LNCaP clone FGC (cell line): ENCODE measurements at regions not wholly inside any gene's neighbourhood (a gene's known extent, or its start where the extent isn't known, plus 50 kb on each side); places are given as distances from the start of the nearest gene placed in this dataset.

Experiments
- DNase-seq: peaks from one replicate; pipeline ENCODE4 v3.0.0-alpha.2; 2011; ENCODE audit warnings: low read depth
- H3K4me3 ChIP-seq: 2 replicates; pipeline ENCODE4 v1.5.1; 2011; ENCODE audit warnings: mild to moderate bottlenecking, low read depth, low read length, control low read depth
- CTCF ChIP-seq: IDR thresholded peaks from 2 replicates; pipeline ENCODE4 v1.5.1; 2012; ENCODE audit warnings: mild to moderate bottlenecking; ENCODE audit not compliant: control insufficient read depth, insufficient read depth; ENCODE audit errors: extremely low read depth

GRCh38 chr12:19641235-19642080 is 202.2 kb downstream of the AEBP2 start:
- H3K4me3 ChIP-seq = no peak overlapping the region
- no peak for TF ChIP-seq CTCF
- no peak for DNase-seq

- no peak for DNase-seq
- TF ChIP-seq CTCF = no peak
- no peak overlapping the region for H3K4me3 ChIP-seq
Observed at GRCh38 chr12:19642345-19642744, 203.1 kb downstream of the AEBP2 start.

DNA sequence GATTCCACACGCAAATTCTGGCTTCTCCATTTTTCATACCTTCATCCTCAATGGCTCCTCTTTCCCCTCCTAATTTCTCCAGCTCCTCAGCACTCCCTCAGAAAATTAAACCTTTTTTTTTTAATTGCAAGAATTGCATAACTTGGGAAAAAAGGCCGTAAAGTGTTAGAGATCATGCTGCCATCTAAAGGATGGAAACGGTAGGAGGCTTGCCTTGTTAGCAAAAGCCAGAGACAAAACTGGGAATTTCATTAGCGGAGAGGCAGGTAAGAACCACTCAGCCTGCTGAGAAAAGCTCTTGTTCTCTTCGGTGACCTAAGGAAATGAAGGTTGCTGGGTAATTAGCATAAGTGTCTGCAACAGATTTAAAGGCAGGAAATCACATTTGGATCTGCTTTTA is 204.3 kb downstream of the AEBP2 start:
- peak; percentile 78 for TF ChIP-seq CTCF
- no peak overlapping the region for H3K4me3 ChIP-seq
- peak; percentile 46 for DNase-seq

DNA sequence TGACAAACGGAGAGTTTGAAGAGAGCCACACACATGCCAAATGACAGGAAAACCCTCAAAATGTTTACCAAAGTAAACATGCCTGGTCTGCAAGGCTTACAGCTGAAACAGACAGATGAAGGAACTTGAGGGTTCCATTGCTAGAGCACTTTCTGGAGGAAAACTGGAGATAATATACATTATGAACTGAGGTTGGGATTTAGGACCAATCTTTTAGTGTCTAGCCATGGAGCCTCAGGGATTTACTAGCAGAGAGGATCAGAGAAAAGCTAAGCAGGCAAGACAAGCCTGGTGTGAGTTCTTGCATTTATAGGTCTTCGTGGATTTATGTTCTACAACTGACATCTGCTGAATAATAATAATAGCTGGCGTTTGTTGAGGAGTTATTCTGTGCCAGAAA is 205.3 kb downstream of the AEBP2 start:
- no peak for DNase-seq
- TF ChIP-seq CTCF = no peak
- no peak overlapping the region for H3K4me3 ChIP-seq

DNA sequence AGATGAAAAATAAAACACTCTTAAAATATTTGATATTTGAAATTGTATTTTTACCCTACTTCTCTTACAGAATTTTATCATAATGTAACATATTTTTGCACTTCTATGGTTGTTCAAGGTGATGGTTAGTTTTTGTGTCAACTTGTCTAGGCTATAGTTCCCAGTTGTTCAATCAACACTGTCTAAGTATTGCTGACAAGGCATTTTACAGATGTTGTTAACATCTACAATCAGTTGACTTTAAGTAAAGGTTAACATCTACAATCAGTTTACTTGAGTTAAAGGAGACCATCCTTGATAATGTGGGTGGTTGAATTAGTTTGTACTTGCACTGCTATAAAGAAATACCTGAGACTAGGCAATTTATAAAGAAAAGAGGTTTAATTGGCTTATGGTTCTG is 206.5 kb downstream of the AEBP2 start:
- H3K4me3 ChIP-seq = no peak overlapping the region
- DNase-seq = no peak
- no peak for TF ChIP-seq CTCF

GRCh38 chr12:19646599-19646998 is 207.3 kb downstream of the AEBP2 start:
- H3K4me3 ChIP-seq = no peak overlapping the region
- no peak for TF ChIP-seq CTCF
- no peak for DNase-seq
